ENCODE measurements at regions not wholly inside any gene's neighbourhood (a gene's known extent, or its start where the extent isn't known, plus 50 kb on each side); places are given as distances from the start of the nearest gene placed in this dataset.
A peak's percentile ranks its signal among the peaks of the same experiment; 100 is the strongest.

DNA sequence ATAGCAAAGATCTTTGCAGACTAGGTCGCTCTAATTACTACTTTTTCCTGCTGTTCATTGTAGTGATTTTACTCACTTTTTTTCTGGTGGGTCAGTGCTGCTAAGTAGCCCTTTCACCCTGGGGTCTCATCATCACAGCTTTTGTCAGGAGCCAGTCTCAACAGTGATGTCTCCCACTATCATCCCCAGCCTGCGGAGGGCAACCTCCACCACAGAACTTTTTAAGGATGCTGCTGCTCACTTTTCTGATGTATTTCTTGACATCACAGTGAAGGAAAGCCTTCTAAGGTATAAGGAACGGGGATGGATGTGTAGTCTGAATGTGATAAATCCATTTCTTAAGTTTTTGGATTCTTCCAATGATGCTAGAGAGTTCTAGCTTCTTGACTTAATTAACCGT is 242.5 kb upstream of the RIOK2 start:
- no peak for DNase-seq
- Mint-ChIP-seq H3K4me3 (no peak overlapping the region), H3K4me1 (no peaks in the 10 kb centered on the region), H3K27me3 (no peaks in the 10 kb centered on the region), H3K27ac (no peak overlapping the region), H3K9me3 (no peaks in the 10 kb centered on the region)
- no peak for ATAC-seq

DNA sequence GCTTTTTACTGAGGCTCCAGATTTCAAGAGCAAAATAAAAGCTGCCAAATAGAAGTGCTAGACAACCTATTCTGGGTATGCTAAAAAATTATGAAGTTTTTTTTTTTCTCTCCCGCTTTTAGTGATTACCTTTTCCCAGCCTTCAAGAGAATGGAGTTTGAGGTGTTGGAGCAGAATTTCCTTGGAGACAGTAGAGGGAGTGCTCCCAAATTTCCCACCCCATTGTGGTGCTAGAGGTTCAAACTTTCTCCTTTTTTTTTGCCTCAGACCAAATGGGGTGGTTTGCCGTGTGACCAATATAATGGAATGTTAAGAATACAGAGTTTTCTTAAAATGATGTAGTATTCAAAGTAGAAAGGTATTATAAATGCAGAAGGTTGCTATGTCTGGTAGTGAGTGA is 244.2 kb upstream of the RIOK2 start:
- Mint-ChIP-seq H3K27me3 (no peaks in the 10 kb centered on the region), H3K4me1 (no peaks in the 10 kb centered on the region), H3K9me3 (no peaks in the 10 kb centered on the region), H3K27ac (no peak overlapping the region), H3K4me3 (no peak overlapping the region)
- DNase-seq (no peak), ATAC-seq (no peak)

DNA sequence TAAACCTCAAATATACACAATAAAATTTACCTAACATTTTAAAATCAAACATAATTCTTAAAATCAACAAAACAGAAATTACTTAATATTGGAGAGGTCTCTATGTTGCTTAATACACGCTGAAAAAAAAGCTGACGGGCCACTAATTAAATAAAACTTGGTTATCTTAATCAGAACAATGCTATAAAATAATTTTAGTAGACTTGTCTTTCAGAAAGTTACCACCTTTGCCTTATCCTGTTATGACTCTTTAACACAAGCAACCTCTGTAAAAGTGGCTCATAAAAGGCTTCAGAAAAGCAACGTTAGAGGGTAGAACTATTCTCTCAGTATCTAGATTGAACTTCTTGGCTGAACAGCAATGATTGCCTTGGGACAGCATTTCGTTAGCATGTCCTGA is 251.0 kb upstream of the RIOK2 start:
- ATAC-seq (no peak), DNase-seq (no peak)
- Mint-ChIP-seq H3K27me3 (no peaks in the 10 kb centered on the region), H3K4me3 (no peak overlapping the region), H3K4me1 (no peaks in the 10 kb centered on the region), H3K9me3 (no peaks in the 10 kb centered on the region), H3K27ac (no peak overlapping the region)

DNA sequence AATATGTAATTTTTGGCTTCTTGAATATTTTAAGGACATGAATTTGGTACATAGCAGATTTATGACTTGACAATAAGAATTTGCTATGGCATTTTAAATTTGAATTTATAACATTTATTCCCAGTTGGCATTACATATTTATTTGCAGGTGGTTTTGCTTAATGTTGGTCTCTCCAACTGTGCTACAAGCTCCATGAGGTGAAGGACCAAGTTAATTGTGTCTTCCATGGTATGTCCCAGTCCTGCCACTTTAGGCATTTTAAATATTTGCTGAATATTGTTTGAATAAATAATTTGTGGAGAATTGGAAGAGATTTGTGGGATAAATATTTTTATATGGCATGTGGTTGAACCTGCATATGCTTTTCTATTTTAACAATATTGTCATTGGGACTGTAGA is 253.4 kb upstream of the RIOK2 start:
- Mint-ChIP-seq H3K27me3 (no peaks in the 10 kb centered on the region), H3K27ac (no peak overlapping the region), H3K4me3 (no peak overlapping the region), H3K4me1 (no peaks in the 10 kb centered on the region), H3K9me3 (no peaks in the 10 kb centered on the region)
- DNase-seq (no peak), ATAC-seq (no peak)

DNA sequence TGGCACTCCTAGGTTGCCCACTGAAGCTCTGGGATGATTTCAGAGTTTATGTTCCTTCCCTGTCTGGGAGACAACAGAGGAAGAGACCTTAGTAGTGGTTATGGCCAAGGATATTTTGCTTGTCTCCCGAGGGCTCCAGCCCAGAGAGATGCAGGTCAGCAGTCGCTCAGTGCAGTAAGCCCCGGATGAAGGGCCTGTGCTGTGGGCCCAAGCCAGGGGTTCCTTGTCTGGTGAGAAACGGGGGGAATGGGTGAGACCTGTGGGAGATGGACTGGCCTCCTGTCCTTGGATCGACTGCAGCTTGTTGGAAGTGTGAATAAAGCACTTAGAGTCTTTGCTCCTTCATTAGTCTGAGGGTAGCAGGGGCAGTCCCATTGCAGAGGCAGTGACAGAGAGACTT is 260.7 kb upstream of the RIOK2 start:
- DNase-seq = no peak
- no peak for ATAC-seq
- H3K27me3 Mint-ChIP-seq = no peaks in the 10 kb centered on the region
- no peak overlapping the region for H3K27ac Mint-ChIP-seq
- peaks cover 5 to 19% of the 10 kb centered on the region in 2 donors for H3K9me3 Mint-ChIP-seq
- H3K4me1 Mint-ChIP-seq = no peaks in the 10 kb centered on the region
- no peak overlapping the region for H3K4me3 Mint-ChIP-seq

DNA sequence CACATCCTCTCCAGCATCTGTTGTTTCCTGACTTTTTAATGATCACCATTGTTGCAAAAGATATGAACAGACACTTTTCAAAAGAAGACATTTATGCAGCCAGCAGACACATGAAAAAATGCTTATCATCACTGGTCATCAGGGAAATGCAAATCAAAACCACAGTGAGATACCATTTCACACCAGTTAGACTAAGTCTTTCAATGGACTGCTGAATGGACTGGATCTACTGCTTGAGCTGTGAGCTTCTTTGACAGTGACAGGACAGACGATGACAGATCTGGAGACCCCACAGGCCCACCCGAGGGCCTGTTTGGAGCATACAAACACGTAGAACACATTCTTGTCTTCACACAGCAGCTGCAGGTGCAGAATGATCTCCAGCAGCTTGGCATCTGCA is 266.1 kb upstream of the RIOK2 start:
- Mint-ChIP-seq H3K4me3 (no peak overlapping the region), H3K9me3 (no peaks in the 10 kb centered on the region), H3K4me1 (no peaks in the 10 kb centered on the region), H3K27me3 (no peaks in the 10 kb centered on the region), H3K27ac (no peak overlapping the region)
- DNase-seq = no peak
- no peak for ATAC-seq

DNA sequence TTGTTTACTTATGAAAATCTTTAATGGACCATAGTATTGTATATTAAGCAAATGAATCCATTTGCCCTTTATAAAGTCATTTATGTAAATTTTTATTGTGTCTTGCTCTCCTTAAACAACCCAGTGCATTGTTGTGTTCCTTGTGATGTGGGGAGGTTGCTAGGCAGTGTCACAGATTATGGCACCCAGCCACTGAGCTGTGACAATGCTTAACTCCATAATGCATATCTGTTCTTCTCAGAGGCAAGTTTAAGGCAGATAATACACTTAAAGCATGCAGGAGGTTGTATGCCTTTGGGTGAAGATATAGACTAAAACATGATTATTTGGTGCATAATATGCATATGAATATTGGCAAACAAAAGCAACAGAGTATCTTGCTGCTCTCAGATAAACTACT is 269.6 kb upstream of the RIOK2 start:
- H3K27ac Mint-ChIP-seq = no peak overlapping the region
- no peak overlapping the region for H3K4me3 Mint-ChIP-seq
- no peak for DNase-seq
- no peaks in the 10 kb centered on the region for H3K4me1 Mint-ChIP-seq
- no peaks in the 10 kb centered on the region for H3K27me3 Mint-ChIP-seq
- no peaks in the 10 kb centered on the region for H3K9me3 Mint-ChIP-seq
- no peak for ATAC-seq

DNA sequence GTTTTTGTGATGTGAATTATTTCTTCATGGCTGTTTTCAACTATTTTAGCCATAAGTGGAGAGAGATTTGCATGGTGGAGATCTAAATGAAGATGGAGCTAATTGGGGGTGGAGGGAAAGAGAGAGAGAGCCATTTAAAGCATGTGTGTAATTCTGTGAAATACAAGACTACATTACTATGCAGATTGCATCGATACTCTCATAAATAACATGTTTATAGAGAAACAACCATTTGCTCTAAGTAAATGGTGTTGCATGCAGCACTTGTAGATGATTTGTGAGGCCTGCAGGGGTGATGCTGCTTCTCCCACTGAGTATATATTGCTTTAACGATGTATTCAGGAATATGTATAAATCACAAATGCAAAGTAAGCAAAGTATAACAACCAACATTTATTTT is 270.2 kb upstream of the RIOK2 start:
- Mint-ChIP-seq H3K27ac (no peak overlapping the region), H3K27me3 (no peaks in the 10 kb centered on the region), H3K9me3 (no peaks in the 10 kb centered on the region), H3K4me3 (no peak overlapping the region), H3K4me1 (no peaks in the 10 kb centered on the region)
- ATAC-seq (no peak), DNase-seq (no peak)

DNA sequence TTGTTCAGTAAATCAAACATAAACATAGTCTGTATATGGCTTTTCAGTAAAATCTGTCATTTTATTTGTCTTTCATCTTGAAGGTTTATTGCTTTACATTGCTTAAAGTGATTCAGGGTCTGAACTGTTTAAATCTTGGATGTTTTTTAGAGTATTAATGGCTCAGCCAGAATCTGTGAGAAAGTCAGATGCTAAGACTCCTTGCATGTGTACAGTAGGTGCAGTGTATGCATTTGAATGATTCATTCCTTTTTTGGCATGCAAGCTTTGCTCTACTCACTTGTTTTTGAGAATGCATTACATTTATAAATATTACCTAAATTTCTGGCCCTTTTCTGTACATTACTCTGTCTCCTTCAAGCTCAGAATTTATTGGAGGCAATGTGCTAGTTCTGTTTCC is 271.0 kb upstream of the RIOK2 start:
- Mint-ChIP-seq H3K4me1 (no peaks in the 10 kb centered on the region), H3K27ac (no peak overlapping the region), H3K27me3 (no peaks in the 10 kb centered on the region), H3K4me3 (no peak overlapping the region), H3K9me3 (no peaks in the 10 kb centered on the region)
- DNase-seq (no peak), ATAC-seq (no peak)

DNA sequence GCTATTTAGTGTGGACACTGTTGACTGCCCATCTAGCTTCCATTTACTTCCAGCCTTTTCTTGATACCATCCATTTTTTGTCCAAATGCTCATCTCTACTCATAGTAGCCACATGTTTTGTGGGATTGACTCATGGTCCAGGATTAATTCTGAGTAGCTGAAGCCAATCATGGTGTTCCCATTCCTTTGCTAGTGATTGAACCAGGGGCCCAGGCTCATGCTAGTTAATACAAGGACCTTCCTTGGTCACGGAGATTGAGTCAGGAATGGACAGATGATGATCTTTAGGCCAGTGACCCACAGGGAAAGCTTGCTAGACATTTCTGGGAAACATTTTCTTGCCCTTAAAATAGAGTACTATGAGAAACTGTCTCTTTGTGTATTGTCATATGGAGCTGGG is 272.9 kb upstream of the RIOK2 start:
- no peak overlapping the region for H3K4me3 Mint-ChIP-seq
- DNase-seq (no peak), ATAC-seq (no peak)
- H3K9me3 Mint-ChIP-seq = no peaks in the 10 kb centered on the region
- H3K27ac Mint-ChIP-seq = no peak overlapping the region
- no peaks in the 10 kb centered on the region for H3K4me1 Mint-ChIP-seq
- no peaks in the 10 kb centered on the region for H3K27me3 Mint-ChIP-seq

DNA sequence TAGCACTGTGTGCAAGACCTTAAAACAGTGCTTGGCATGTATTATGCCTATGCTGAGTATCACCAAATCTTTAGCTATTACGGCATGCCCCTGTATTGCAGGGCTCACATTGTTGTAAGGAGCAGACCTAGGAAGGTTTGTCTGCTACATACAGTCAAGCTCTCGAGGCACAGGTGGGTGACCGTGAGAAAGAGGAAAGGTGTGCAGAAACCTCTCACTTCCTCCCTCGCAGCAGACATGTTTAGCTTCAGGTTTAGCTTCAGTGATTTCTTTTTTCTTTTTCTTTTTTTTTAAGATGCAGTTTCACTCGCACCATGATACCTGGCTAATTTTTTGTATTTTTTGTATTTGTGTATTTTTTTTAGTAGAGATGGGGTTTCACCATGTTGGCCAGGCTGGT is 275.8 kb upstream of the RIOK2 start:
- H3K9me3 Mint-ChIP-seq = no peaks in the 10 kb centered on the region
- no peaks in the 10 kb centered on the region for H3K27me3 Mint-ChIP-seq
- no peak overlapping the region for H3K4me3 Mint-ChIP-seq
- no peak for DNase-seq
- no peak for ATAC-seq
- H3K27ac Mint-ChIP-seq = no peak overlapping the region
- no peaks in the 10 kb centered on the region for H3K4me1 Mint-ChIP-seq

DNA sequence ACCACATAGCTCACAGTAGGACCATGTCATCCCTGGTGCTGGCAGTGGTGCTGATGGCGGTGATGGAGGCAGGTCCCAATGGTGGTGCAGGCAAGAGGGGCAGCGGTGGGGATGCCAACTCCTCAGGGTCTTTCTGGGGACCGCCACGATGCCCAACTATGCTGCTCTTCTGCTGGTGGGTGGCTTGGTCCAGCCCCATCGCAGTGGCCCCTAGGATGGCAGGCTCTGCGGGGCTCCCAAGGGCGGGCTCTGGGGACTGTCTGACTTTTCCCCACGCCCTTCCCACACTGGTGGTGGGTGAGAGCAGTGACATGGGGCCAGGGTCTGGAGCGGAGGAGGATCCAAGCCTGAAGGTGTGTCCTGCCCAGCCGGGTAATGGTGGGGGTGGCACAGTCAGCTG is 288.9 kb upstream of the RIOK2 start:
- DNase-seq (no peak), ATAC-seq (peak; percentile 43)
- Mint-ChIP-seq H3K4me1 (no peaks in the 10 kb centered on the region), H3K27ac (no peak overlapping the region), H3K9me3 (peaks cover 6 to 25% of the 10 kb centered on the region in 2 donors), H3K4me3 (no peak overlapping the region), H3K27me3 (no peaks in the 10 kb centered on the region)

DNA sequence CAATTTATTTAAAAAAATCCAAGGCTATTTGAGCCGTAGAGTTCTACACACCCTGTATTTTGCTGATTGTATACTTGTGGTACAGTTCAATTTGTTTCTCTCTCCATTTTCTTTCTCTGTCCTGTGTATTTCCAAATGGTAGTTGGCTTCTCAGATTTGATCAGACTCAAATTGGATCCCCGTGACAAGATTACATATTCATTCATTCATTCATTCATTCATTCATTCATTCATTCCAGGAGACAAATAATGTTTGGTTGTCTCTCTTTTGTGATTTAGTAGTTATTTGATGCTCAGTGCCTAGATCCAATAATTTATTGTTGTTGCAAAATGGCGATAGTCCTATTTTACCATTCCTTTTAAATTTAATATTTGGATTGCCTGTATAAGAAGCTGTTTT is 292.8 kb upstream of the RIOK2 start:
- Mint-ChIP-seq H3K27me3 (no peaks in the 10 kb centered on the region), H3K4me3 (no peak overlapping the region), H3K27ac (no peak overlapping the region), H3K9me3 (peaks cover 0 to 1% of the 10 kb centered on the region in 2 donors), H3K4me1 (no peaks in the 10 kb centered on the region)
- DNase-seq (no peak), ATAC-seq (no peak)

DNA sequence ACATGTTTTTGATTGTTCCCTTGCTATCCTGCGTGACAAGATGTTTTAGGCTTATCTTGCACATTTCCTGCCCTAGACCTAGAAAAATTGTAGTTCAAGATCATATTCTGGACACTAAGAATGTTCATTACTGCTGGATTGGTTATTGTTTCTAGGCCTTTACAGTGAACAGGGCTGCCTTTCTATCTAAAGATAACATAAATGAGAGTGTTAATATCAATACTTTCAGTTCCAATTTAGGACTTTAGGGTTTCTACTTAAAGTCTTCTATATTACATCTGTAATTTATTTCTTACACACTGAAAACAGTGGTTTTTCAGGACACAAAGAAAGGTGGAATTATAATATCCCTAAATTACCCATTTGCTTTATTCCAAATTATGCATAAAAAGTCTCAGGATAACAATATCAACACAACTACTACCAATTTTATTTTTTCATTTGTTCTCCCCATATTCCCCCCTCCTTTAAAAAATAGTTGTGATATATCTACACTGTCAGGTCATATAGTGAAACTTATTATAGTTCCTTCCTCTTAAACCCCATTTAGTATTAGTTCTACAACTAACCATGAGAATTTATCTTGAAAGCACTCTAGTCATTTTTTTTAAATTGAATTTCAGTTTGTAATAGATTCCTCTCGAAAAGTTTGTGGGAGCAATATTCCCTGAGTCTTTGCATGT is 293.9 kb upstream of the RIOK2 start:
- Mint-ChIP-seq H3K4me3 (no peak overlapping the region), H3K9me3 (no peaks in the 10 kb centered on the region), H3K4me1 (no peaks in the 10 kb centered on the region), H3K27me3 (no peaks in the 10 kb centered on the region), H3K27ac (no peak overlapping the region)
- DNase-seq (no peak), ATAC-seq (no peak)

DNA sequence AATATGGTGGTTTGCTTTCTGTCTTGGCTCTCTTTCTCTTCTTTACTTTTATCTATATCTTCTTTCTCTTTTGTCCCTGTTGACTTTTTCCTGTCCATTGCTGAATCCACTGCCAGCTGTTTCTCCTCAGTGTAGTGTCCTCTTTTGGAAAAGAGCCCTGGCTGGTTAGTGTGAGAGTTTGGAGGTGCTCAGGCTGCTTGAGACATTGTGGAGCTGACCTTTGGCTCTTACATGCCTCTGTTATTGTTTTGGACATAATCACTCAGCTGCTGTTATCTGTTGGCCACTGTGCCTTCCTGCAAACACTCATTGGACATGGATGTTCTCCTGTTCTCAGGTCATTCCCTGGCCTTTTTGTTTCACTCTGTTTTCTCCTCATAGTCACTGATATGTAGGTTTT is 295.4 kb upstream of the RIOK2 start:
- Mint-ChIP-seq H3K27me3 (no peaks in the 10 kb centered on the region), H3K4me3 (no peak overlapping the region), H3K9me3 (no peaks in the 10 kb centered on the region), H3K4me1 (no peaks in the 10 kb centered on the region), H3K27ac (no peak overlapping the region)
- ATAC-seq (no peak), DNase-seq (no peak)

DNA sequence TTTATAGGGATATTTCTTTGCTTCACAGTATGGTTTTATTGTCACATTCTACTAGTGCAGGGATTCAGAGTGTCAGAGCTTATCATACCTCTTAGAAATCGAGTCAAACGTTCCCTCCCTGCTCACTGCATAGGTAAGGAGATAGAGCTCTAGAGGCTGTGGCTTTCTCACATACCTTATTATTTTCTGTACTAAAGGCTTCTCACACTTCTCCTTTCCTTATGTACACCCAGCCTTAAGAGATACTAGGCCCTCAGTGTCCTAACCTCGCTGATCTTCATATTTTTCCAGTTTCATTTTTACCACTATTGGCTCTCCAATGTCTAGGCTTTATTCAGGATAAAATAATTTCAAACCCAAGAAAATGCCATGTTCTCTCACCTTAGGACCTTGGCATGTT is 297.3 kb upstream of the RIOK2 start:
- H3K4me3 Mint-ChIP-seq = no peak overlapping the region
- H3K9me3 Mint-ChIP-seq = no peaks in the 10 kb centered on the region
- no peaks in the 10 kb centered on the region for H3K27me3 Mint-ChIP-seq

DNA sequence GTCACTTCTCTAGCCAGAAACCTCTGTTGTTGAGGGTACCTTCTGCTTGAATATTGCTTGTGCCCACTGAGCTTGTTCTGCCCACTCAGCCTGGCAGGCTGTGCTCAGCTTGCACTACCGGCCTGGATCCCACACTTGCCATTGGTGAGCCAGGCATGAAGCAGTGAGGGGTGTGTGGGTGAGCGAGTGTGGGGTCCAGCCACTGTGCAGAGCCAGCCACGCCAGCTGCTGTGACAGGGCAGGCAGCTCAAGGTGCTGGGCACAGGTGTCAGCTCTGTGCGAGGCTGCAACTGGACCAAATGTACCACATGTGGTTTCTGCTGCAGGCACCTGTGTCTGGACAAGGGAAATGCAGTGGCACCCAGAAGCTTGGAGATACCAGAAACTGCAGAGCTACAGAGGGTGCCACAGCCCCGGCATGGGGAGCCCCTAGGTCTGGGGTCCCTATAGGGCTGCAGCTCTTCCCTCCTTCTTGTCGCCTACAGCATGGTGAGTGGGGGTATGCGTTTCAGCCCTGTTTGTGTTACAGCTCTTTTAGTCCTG is 305.1 kb upstream of the RIOK2 start:
- no peak overlapping the region for H3K4me3 Mint-ChIP-seq
- ATAC-seq = peak; percentile 31
- H3K27me3 Mint-ChIP-seq = no peaks in the 10 kb centered on the region
- no peaks in the 10 kb centered on the region for H3K4me1 Mint-ChIP-seq
- no peak for DNase-seq
- H3K27ac Mint-ChIP-seq = no peak overlapping the region
- no peaks in the 10 kb centered on the region for H3K9me3 Mint-ChIP-seq

More for the DNA sequence above, 297.3 kb upstream of the RIOK2 start:
- ATAC-seq (no peak), DNase-seq (no peak)
- no peak overlapping the region for H3K27ac Mint-ChIP-seq
- H3K4me1 Mint-ChIP-seq = no peaks in the 10 kb centered on the region
